ENCODE measurements at regions not wholly inside any gene's neighbourhood (a gene's known extent, or its start where the extent isn't known, plus 50 kb on each side); places are given as distances from the start of the nearest gene placed in this dataset.
A peak's percentile ranks its signal among the peaks of the same experiment; 100 is the strongest.

- Histone ChIP-seq H3K36me3 (ENCODE audit: control insufficient read depth, insufficient read depth, low read length) (no peaks in the 10 kb centered on the region), H3K9me3 (replicated peaks; ENCODE audit: control insufficient read depth, insufficient read depth, low read depth, low read length) (no peaks in the 10 kb centered on the region), H2AFZ (ENCODE audit: low read depth, low read length) (no peak overlapping the region), H3K79me2 (ENCODE audit: control insufficient read depth, insufficient read depth, low read length) (no peaks in the 10 kb centered on the region), H3K9ac (ENCODE audit: insufficient read depth in 1 of 2, low read depth in 2 of 2, low read length in 2 of 2) (no peak overlapping the region), H3K27ac (ENCODE audit: extremely low read depth, low read depth, low read length) (no peak overlapping the region), H3K27me3 (ENCODE audit: control insufficient read depth in 2 of 2, insufficient read depth in 2 of 2, low read length in 2 of 2) (no peaks in the 10 kb centered on the region; a peak in 1 of 5 replicates), H3K4me1 (replicated peaks in 1 of 2; ENCODE audit: control insufficient read depth in 2 of 2, insufficient read depth in 2 of 2, low read length in 2 of 2) (no peaks in the 10 kb centered on the region), H3K4me2 (ENCODE audit: insufficient read depth, low read length) (no peak overlapping the region), H3K4me3 (no peak overlapping the region), H3K9me1 (ENCODE audit: control insufficient read depth, insufficient read depth, low read length) (no peaks in the 10 kb centered on the region), H4K20me1 (replicated peaks; ENCODE audit: control insufficient read depth, insufficient read depth, low read length) (no peaks in the 10 kb centered on the region)
- ChIA-PET POLR2A (no interaction called here), CTCF (ENCODE audit: low intra/inter-chr PET ratio) (no interaction called here)
- 0% methylated on average over 2 of the region's 2 CpGs for WGBS (ENCODE audit: insufficient coverage, low coverage, missing lambda C conversion rate)
- ATAC-seq = no peak
- no TSS peak for BruUV-seq (replicated peaks)
- TF ChIP-seq THAP7 (CRISPR knock-in tag; IDR thresholded peaks at IDR 0.05) (no peak), ZNF316 (IDR thresholded peaks at IDR 0.05) (no peak), ATF7 (IDR thresholded peaks at IDR 0.05) (no peak), CBX3 (IDR thresholded peaks at IDR 0.05; ENCODE audit: borderline replicate concordance in 1 of 2, low read length in 2 of 2) (no peak), PKNOX1 (IDR thresholded peaks at IDR 0.05) (peak; percentile 79), MTF1 (CRISPR knock-in tag; IDR thresholded peaks at IDR 0.05; ENCODE audit: borderline replicate concordance) (no peak), CEBPZ (IDR thresholded peaks at IDR 0.05; ENCODE audit: borderline replicate concordance, low read depth, low read length) (no peak), E2F1 (CRISPR knock-in tag; IDR thresholded peaks at IDR 0.05) (no peak)
- FAIRE-seq = no peak
- DNase-seq (ENCODE audit: extremely low read depth in 1 of 4, low spot score in 3 of 4) = no peak
- in situ Hi-C loops (cut with MboI) (no loop called here), intact Hi-C loops (cut with micrococcal nuclease) (no loop called here)
These were observed 159.8 kb upstream of the SYNDIG1 start for GRCh38 chr20:24309596-24309995.

All from K562 (cell line).